Cardiac fibroblast (primary cell): ENCODE measurements at regions not wholly inside any gene's neighbourhood (a gene's known extent, or its start where the extent isn't known, plus 50 kb on each side); places are given as distances from the start of the nearest gene placed in this dataset.

ENCODE experiments used
- DNase-seq, 2 donors: peaks; one replicate each; pipeline versions ENCODE4 v3.0.0 to v3.0.0-alpha.2; 2010; ENCODE audit warnings: low read depth in 2 of 2
- H3K4me3 ChIP-seq, 2 donors: replicated peaks in 1 of 2; 1 replicate in 1 of 2; 2 replicates in 1 of 2; pipeline ENCODE4 v1.5.1; 2011; ENCODE audit warnings: low read depth in 2 of 2, low read length in 2 of 2, mild to moderate bottlenecking in 2 of 2, moderate library complexity in 1 of 2
- CTCF ChIP-seq: IDR thresholded peaks from one replicate; pipeline ENCODE4 v1.5.1; 2011; ENCODE audit warnings: low read depth, mild to moderate bottlenecking, low read length, inconsistent platforms

DNA sequence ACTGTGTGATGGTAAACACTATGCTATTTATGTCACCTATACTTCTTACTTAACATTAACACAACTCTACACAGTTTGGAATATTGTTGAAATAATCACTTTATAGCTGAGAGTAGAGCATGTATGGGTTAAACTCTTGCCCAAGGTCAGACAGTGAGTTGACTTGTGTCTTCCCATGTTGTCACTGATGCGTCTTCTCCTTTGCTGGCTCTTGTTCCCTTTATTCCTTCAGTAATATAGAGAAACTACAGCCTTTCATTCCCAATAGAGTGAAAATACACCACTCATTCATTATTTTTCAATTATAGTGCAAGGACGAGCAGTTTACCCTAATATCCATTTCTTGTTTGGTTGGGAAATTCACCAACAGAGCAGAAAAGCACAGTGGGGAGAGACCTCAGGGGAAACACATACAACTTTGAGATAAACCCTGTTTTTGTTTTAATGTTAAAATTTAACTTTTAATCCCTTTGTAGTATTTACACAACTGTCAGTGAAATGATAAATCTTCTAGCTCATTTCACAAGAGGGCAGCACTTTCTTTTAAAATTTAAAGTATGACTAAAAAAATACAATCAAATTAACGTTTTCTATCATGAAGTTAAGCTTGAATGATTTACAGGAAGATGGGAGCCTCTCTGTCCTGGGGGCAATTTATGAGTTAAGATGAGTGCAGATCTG lies 363.0 kb downstream of the UTRN start:
- H3K4me3 ChIP-seq = no peak overlapping the region
- no peak for TF ChIP-seq CTCF
- DNase-seq = no peak

DNA sequence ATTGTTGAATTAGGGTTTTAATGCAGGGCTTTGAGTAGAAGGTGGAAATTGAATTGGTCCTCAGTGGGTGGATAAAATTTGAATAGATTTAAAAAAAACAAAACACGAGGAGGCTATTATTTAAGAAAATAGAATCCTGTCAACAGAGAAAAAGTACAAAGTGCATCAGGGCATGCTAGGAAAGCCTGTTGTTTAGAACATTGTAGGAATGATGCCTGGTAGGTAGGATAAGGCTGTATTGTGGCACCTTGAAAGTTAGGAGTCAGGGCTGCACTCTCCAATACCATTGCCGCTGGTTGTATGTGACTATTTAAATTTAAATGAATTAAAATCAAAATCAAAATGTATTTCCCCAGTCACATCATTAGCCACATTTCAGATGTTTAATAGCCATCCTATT lies 363.9 kb downstream of the UTRN start:
- no peak for DNase-seq
- no peak for TF ChIP-seq CTCF

GRCh38 chr6:144651234-144651633 lies 366.1 kb downstream of the UTRN start:
- no peak overlapping the region for H3K4me3 ChIP-seq
- TF ChIP-seq CTCF = no peak
- DNase-seq = no peak

More for the DNA sequence above, 363.9 kb downstream of the UTRN start:
- H3K4me3 ChIP-seq = no peak overlapping the region

DNA sequence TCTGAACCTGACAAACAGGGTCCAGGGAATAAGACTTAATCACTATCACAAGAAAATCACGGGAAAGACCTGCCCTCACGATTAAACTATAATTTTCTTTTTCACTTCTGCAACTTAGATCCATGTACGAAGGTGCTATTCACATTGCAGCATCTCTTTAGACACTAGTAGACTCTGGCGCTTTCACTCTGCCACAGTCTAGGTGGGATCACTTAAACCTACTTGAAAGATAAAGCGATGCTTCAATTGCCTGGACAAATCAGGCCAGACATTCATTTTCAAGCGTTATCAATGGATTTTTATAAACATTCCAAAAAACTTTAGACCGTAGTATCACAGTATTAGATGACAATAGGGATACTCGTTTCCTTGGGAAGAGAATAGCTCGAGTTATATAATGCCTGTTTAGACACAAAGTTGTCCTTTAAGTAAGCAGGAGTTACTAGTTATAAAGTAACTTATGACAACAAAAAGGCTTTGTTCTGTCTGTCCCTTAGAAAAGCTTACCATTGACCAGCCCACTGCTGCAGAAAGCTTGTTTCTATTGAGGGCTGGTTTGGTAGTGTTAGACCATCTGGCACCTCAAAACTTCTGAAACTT lies 367.3 kb downstream of the UTRN start:
- TF ChIP-seq CTCF = no peak
- no peak overlapping the region for H3K4me3 ChIP-seq
- DNase-seq = no peak

- no peak for TF ChIP-seq CTCF
- no peak overlapping the region for H3K4me3 ChIP-seq
- DNase-seq = no peak
These were observed 368.9 kb downstream of the UTRN start for GRCh38 chr6:144653885-144654505.

DNA sequence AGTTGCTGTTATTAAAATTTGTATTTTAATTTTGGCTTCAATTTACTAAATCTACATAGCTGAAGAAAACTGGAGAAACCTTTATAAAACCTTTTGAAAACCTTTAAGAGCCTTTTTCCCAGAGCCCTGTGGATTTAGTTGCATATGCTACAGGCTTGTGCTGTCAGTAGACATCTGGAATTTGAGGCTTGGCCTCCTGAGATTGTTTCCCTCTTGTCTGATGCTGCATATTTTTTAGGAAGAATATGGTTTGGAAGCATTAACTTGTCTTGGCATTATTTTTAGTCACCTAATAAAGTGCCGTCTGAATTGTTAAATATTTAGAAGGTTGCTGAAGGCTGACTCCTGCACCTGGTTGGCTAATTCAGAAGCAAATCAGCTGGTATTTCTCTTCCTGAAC lies 369.4 kb downstream of the UTRN start:
- no peak overlapping the region for H3K4me3 ChIP-seq
- DNase-seq = no peak

More for the DNA sequence above, 369.4 kb downstream of the UTRN start:
- TF ChIP-seq CTCF = no peak
